Stomach (tissue), 4 donors: ENCODE measurements at regions not wholly inside any gene's neighbourhood (a gene's known extent, or its start where the extent isn't known, plus 50 kb on each side); places are given as distances from the start of the nearest gene placed in this dataset.

Experiments
- EP300 ChIP-seq: sonication (generic); formaldehyde crosslinking; IDR thresholded peaks from one replicate; pipeline ENCODE4 v1.6.1; 2017; ENCODE audit warnings: antibody characterized with exemption
- POLR2A ChIP-seq, 4 donors: fragments of 450-650 bp; IDR thresholded peaks; one replicate each; pipeline ENCODE4 v1.6.1; 2016; ENCODE audit warnings: antibody characterized with exemption in 4 of 4, control low read depth in 2 of 4, mild to moderate bottlenecking in 1 of 4, moderate library complexity in 1 of 4
- POLR2AphosphoS5 ChIP-seq, 3 donors: sonication (generic); formaldehyde crosslinking; IDR thresholded peaks; one replicate each; pipeline ENCODE4 v1.6.1; 2016; ENCODE audit warnings: antibody characterized with exemption in 3 of 3
- TF ChIP-seq, protein P1 (sequence below), 7 experiments: fragments of 450-650 bp in 4 of 7; fragments of 200-600 bp in 3 of 7; sonication (generic) in 3 of 7; IDR thresholded peaks; one replicate each; pipeline ENCODE4 v1.5.1; 2016 to 2019; ENCODE audit warnings: antibody characterized with exemption in 7 of 7, control low read depth in 2 of 7, mild to moderate bottlenecking in 1 of 7

GRCh38 chr14:99007795-99008194 lies 264.2 kb downstream of the BCL11B start:
- TF ChIP-seq, protein P1, sequence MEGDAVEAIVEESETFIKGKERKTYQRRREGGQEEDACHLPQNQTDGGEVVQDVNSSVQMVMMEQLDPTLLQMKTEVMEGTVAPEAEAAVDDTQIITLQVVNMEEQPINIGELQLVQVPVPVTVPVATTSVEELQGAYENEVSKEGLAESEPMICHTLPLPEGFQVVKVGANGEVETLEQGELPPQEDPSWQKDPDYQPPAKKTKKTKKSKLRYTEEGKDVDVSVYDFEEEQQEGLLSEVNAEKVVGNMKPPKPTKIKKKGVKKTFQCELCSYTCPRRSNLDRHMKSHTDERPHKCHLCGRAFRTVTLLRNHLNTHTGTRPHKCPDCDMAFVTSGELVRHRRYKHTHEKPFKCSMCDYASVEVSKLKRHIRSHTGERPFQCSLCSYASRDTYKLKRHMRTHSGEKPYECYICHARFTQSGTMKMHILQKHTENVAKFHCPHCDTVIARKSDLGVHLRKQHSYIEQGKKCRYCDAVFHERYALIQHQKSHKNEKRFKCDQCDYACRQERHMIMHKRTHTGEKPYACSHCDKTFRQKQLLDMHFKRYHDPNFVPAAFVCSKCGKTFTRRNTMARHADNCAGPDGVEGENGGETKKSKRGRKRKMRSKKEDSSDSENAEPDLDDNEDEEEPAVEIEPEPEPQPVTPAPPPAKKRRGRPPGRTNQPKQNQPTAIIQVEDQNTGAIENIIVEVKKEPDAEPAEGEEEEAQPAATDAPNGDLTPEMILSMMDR (IDR thresholded peaks at IDR 0.05) = no peak
- no peak for TF ChIP-seq POLR2A (IDR thresholded peaks at IDR 0.05)
- no peak for TF ChIP-seq POLR2AphosphoS5 (IDR thresholded peaks at IDR 0.05)
- no peak for TF ChIP-seq EP300
